ENCODE measurements at regions not wholly inside any gene's neighbourhood (a gene's known extent, or its start where the extent isn't known, plus 50 kb on each side); places are given as distances from the start of the nearest gene placed in this dataset.
"Not testable (repeated sequence)": the region's sequence is repeated elsewhere in the genome, so short reads cannot be mapped to it uniquely, and the experiment has no call there.

DNA sequence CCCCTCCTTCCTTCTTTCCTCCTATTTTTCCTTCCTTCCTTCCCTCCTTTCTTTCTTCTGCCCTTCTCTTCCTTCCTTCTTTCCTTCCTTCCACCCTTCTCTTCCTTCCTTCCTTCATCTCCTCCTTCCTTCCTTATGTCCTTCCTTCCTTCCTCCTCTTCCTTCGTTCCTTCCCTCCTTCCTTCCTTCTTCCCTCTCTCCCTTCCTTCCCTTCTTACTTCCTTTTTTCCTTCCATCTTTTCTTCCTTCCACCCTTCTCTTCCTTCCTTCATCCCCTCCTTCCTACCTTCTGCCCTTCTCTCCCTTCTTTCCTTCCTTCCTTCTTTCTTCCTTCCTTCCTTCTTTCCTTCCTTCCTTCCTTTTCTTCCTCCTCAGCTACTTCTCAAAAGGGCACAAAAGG is 287.3 kb upstream of the ZNF507 start:
- DNase-seq, result no peak

DNA sequence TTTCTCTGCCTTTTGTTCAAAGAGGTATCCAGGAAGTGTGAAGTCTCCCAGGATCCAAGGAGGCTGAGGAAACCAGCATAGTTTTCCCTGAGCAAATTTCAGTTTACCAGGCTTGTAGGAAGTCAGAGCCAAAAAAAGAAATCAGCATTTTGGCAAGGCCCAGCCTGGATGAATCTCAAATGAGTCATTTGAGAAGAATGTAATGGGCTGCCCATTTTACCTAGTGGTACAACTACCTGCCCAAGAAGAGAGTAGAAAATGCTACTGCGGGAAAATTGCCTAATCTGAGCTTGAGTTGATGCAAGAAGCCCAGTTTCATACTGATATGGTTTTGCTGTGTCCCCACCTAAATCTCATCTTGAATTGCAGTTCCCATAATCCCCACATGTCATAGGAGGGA is 284.1 kb upstream of the ZNF507 start:
- no peak for DNase-seq

- no peak for DNase-seq
These were observed 281.8 kb upstream of the ZNF507 start for GRCh38 chr19:32063601-32064000.

DNA sequence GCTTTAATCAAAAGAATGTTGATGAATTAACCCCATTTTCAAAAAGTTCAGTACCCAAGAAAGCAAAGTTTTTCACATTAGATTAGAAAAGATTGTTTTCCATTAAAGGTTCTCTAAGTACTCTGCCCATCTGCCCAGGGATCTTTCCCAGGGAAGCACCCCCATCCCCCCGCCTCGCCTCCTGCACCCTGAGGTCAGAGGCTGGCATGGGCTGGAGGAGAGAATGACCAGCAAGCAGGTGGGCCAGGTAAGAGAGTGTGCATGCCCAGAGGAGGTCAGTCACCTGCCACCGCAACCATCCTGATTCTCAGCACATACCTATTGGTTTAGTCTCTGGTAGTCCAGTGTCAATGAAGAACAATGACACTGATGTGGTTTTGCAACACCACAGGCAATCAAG is 279.4 kb upstream of the ZNF507 start:
- DNase-seq, result no peak

- DNase-seq, result no peak
These were observed 277.7 kb upstream of the ZNF507 start for GRCh38 chr19:32067685-32068084.

DNA sequence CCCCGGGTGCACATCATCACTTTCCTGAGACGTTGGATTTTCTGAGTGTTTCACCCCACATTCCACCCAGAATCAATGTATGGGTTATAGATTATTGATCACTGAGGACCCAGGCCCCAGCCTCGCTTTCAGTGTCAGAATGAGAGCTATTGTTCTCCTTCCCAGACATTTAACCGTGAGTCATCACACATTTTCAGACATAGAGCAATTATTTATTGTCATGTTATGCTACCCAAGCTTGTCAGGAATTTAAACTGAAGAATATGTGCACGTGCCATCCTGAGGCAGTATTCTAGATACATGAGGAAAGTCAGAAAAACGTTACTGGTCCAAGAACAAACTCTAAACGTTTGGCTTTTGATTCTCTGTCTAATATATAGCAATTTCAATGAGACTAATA is 276.6 kb upstream of the ZNF507 start:
- DNase-seq, result no peak

GRCh38 chr19:32070101-32070500 is 275.3 kb upstream of the ZNF507 start:
- no peak for DNase-seq

- no peak for DNase-seq
These were observed 263.4 kb upstream of the ZNF507 start for GRCh38 chr19:32082028-32082427.

DNA sequence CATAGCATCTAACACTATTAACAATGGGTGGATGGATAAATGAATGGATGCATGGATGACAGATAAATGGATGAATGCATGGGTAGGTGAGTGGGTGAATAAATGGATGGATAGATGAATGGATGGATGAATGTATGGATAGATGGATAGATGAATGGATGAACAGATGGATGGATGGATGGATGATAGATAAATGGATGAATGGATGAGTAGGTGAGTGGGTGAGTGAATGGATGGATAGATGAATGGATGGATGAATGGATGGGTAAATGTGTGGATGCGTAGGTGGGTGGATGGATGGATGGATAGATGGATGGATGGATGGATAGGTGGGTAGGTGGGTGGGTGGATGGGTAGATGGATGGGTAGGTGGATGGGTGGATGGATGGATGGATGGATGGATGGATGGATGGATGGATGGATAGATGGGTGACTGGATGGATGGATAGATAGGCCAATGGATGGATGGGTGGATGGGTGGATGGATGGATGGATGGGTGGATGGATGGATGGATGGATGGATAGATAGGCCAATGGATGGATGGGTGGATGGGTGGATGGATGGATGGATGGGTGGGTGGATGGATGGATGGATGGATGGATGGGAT is 260.6 kb upstream of the ZNF507 start:
- DNase-seq, result not testable (repeated sequence)

DNA sequence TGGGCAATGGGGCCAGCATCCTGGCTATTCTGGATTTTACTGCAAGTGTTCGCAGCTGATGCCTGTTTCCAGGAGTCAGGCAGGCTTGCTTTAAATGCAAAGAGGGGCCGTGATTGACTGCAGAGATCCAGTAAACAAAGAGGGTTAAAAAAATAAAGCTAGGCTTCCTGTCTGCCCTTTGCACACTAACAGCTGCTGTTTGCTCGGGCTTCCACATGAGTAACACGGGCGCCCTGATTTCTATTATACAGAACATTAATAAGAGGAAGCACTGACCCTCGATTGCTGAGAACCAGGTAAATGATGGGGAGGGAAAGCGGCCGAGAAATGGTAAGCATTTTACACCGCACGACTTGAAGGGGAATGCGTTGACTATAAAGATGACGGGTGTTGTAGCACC is 254.2 kb upstream of the ZNF507 start:
- DNase-seq, result no peak

DNA sequence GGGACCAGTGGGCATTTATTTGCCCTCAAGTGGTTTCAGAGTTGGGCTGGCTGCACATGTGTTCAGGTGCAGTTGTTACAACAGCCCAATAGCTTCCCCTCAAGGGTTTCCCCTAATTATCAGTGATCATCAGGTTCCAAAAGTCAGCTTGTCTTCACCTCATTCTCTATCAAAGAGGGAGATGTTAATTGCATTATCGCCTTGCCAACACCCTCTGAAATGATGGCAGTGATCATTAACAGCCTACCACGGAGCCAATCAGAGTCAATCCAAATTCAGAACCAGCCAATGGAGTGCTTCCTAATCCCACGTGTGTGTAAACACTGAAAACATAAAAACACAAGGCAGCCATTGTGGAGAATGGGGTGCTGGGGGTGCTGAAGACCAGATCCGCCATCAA is 248.4 kb upstream of the ZNF507 start:
- no peak for DNase-seq

DNA sequence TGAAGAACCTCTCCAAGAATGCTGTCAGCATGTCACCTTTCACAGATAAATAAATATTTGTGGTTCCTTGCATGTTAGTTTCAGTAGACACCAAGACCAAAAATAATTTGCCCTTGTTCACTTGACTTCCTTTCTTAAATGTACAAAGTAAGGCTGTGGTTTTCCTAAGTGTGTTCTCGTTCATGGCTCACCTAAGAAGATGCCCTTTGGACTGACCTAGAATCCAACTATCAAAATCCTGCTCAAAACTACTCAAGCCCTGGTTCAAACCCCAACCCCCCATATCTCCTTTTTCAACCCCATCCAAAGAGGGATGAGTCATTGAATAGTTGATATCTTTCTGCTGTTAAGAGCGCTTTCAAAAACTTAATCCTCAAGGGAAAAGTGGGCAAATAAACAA is 247.8 kb upstream of the ZNF507 start:
- DNase-seq, result no peak

DNA sequence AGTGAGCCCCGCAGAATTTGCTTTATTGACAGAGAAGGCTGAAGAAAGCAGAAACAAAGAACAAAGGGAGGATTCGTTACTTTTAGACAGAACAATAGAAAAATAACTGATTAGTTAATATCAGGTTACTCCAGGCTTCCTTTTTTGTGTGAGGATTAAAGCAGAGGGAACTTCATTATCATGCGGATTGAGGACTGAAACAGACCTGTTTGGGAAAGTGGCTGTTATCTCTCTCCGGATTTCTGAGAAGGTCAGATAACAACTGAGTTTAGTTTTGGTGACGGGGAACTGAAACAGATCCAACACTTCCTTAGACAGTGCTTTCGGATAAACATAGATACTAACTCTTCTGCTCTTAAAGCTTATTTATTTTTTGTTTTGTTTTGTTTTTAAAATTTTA is 246.4 kb upstream of the ZNF507 start:
- DNase-seq, result no peak

- no peak for DNase-seq
These were observed 244.2 kb upstream of the ZNF507 start for GRCh38 chr19:32101206-32101605.

GRCh38 chr19:32103541-32103940 is 241.9 kb upstream of the ZNF507 start:
- no peak for DNase-seq

DNA sequence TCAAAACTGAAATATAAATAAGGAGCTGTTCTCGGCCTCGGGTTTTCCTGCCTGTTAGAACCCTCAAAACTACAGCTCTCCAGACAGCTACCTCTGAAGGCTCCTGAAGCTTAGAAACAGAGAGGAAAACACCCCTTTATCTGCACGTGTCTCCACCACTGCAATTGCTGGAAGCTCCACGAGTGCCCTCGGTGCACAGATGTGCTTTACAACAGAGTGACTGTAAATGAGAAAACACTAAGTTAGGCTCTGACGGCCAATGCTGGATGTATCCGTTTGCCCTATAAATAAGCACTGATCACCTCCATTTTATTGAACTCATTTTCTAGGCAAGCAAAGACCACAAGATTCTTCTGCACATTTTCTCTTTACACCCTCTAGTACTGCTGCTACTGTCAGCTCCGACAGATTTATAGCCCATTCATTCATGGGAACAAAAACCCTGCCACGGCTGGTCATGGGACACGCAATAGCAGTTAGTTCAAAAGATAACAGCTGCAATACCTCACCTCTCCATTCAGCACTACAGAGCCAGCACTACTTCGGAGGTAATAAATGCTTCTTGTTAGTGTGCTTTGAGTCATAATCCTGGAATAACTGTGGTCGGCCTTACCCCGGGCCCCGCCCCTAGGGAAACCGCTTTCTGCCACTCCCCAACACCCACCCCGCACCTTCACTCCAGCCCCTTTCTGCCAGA is 241.1 kb upstream of the ZNF507 start:
- DNase-seq, result no peak

DNA sequence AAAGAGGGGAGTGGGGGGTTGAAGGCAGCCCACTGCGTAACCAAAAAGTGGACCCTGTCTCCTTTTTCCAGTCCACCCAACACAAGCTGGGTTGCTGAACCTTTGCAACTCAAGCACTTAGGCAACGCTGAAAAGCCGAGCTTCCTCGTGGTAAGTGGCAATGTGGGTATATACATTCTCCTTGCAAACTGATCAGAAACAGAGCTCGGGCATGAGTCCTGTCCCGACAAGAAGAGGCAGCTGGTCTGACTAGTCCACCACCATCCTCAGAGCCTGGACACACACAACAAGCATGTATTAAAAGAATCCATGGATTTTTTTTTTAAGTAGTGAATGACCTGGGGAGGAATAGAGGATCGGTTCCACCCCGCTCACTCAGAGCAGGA is 240.6 kb upstream of the ZNF507 start:
- DNase-seq, result no peak

DNA sequence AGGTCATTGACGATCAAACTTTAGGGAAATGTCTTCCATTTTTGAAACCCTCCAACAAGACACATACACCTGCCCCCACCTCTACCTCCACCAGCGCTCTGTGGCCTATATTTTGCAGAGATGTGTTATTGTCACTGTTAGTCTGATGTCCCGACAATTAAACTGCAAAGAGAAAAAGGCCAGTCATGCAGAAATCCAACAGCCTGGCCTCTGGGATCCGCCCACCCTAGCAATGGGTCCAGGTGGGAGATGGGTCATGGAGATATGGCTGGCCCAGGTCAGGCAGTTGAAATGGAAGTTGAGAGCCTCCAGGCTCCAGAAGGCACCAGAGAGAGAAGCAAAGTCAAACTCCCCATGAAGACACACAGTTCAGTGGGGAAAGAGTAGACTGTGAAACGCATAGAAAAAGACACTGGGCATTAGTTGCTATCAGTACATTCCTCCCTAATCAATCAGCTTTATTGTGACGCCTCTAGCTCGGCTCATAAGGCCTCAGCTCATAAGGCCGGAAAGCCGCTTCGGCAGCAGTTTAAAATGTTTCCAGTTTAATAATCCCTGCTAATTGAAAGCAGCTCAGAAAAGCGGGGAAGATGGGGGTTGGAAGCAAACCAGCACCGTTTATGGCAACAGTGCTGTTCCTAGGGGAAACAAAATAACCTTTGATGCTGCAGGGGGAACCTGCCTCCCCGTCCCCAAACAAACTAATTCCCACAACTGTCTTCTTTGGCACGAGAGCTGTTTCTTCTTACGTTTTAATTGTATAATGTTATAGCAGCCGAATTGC is 239.7 kb upstream of the ZNF507 start:
- DNase-seq, result no peak

- DNase-seq, result no peak
These were observed 223.2 kb upstream of the ZNF507 start for GRCh38 chr19:32122258-32122657.

- no peak for DNase-seq
These were observed 222.0 kb upstream of the ZNF507 start for GRCh38 chr19:32123355-32123940.

GRCh38 chr19:32124585-32124984 is 220.8 kb upstream of the ZNF507 start:
- no peak for DNase-seq

DNA sequence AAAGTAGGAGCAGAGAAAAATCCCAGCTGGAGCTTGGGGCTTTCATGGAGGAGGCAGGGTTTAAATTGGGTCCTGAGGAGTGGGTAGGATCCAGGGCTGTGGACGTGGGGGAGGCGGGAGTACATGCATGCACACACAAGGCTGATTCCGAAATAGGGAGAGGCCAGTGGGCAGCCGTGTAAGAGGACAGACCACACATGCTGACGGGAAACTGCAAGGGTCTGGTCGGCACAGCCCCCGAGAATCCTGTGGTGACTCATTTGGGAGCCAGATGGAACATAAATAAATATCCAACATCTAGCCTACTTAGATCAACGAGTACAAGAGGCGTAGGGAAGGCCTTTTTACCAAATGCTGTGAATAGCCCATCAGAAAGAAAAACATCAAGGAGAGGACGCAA is 216.3 kb upstream of the ZNF507 start:
- no peak for DNase-seq

DNA sequence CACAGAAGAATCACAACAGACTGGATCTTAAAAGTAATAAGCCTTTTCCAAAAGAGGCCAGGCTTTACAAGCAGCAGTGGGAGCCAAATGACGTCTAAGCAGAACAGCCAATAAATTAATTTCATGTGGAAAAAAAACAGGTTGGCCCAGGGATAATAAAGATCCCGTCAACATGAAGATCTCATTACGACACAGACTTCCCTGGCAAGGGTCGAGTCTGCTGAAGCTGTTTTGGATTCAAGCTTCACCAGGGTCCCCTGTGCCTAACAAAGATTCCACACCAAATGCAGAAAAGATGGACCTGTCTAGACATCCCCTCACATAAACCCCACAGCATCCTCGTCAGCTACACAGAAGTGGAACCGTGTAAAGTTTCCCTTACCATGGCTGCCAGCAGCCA is 215.1 kb upstream of the ZNF507 start:
- no peak for DNase-seq

DNA sequence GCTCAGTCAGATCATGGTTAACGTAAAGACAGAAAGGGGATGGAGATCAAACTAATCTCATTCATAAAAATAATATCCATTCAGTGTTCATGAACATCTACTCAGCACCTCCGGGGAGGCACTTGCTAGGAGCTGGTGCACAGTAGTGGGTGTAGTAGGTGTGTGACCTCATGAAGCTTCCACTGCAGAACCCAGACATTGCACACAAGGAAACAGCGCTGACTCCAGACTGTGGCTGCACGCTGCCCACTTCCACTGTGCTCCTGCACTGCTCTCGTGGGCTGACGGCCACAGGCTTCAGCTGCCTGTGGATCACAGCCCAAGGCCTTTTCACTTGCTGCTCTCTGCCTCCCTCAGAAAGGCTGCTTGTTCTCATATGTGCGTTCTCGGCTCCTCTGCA is 214.4 kb upstream of the ZNF507 start:
- no peak for DNase-seq

All from bone marrow (tissue), 2 donors.